OCI-LY3 (cell line): ENCODE measurements at regions not wholly inside any gene's neighbourhood (a gene's known extent, or its start where the extent isn't known, plus 50 kb on each side); places are given as distances from the start of the nearest gene placed in this dataset.

Experiments
- H2AFZ ChIP-seq: fragments of 200-600, 300-600 bp; shearing (Covaris generic); 2 replicates; pipeline ENCODE4 v1.6.0; 2014; ENCODE audit warnings: antibody characterized with exemption, low read depth, low read length
- H3K27ac ChIP-seq: fragments of 200-600, 300-600 bp; sonication (generic); 2 replicates; pipeline ENCODE4 v1.5.1; 2014; ENCODE audit warnings: mild to moderate bottlenecking, low read length, moderate library complexity, mixed read lengths
- H3K27me3 ChIP-seq: fragments of 200-600, 300-600 bp; sonication (generic); 2 replicates; pipeline ENCODE4 v1.6.1; 2014; ENCODE audit warnings: low read depth, low read length, mixed read lengths
- H3K36me3 ChIP-seq: fragments of 200-600, 300-600 bp; sonication (generic); replicated peaks from 2 replicates; pipeline ENCODE3; 2014; ENCODE audit warnings: low read depth, low read length, mixed read lengths
- H3K4me1 ChIP-seq: fragments of 300-600, 200-600 bp; sonication (generic); 2 replicates; pipeline ENCODE4 v1.6.1; 2014; ENCODE audit warnings: low read length, mixed read lengths
- H3K4me2 ChIP-seq: fragments of 200-600, 300-600 bp; sonication (generic); 2 replicates; pipeline ENCODE4 v1.6.1; 2014; ENCODE audit warnings: low read length, mixed read lengths
- H3K4me3 ChIP-seq: fragments of 300-600, 200-600 bp; sonication (generic); 2 replicates; pipeline ENCODE4 v1.5.1; 2014; ENCODE audit warnings: antibody characterized with exemption, mild to moderate bottlenecking, low read length, moderate library complexity
- H3K79me2 ChIP-seq: fragments of 300-600, 200-600 bp; shearing (Covaris generic); 2 replicates; pipeline ENCODE4 v1.6.1; 2014; ENCODE audit warnings: mild to moderate bottlenecking, low read length, mixed read lengths
- H3K9ac ChIP-seq: fragments of 300-600, 200-600 bp; shearing (Covaris generic); 2 replicates; pipeline ENCODE4 v1.6.0; 2014; ENCODE audit warnings: mild to moderate bottlenecking, low read length, moderate library complexity
- H3K9me3 ChIP-seq: fragments of 200-600, 300-600 bp; shearing (Covaris generic); 2 replicates; pipeline ENCODE4 v1.6.1; 2014; ENCODE audit warnings: low read length, mixed read lengths; ENCODE audit not compliant: insufficient read depth
- H4K20me1 ChIP-seq: fragments of 200-600, 300-600 bp; sonication (generic); 2 replicates; pipeline ENCODE4 v1.6.1; 2016; ENCODE audit warnings: low read length, mixed read lengths; ENCODE audit not compliant: insufficient read depth
- CTCF ChIP-seq: fragments of 200-600, 300-600 bp; sonication (generic); IDR thresholded peaks from 2 replicates; pipeline ENCODE4 v1.5.1; 2014; ENCODE audit warnings: antibody characterized with exemption, low read length, low read depth
- EZH2phosphoT487 ChIP-seq: fragments of 200-600 bp; shearing (Covaris generic); IDR thresholded peaks from 2 replicates; pipeline ENCODE4 v1.6.1; 2018; ENCODE audit warnings: antibody characterized with exemption, mixed run types, low read depth

- Histone ChIP-seq H3K79me2 (no peaks in the 10 kb centered on the region), H3K4me3 (no peak overlapping the region), H3K27ac (no peak overlapping the region), H3K27me3 (no peaks in the 10 kb centered on the region), H3K4me2 (no peak overlapping the region), H2AFZ (no peak overlapping the region), H4K20me1 (no peaks in the 10 kb centered on the region), H3K9ac (no peak overlapping the region), H3K4me1 (no peaks in the 10 kb centered on the region), H3K36me3 (no peaks in the 10 kb centered on the region), H3K9me3 (no peaks in the 10 kb centered on the region)
- no peak for TF ChIP-seq EZH2phosphoT487
- no peak for TF ChIP-seq CTCF
Measured at GRCh38 chr3:64397573-64397972, 172.3 kb upstream of the PRICKLE2 start.

- no peak overlapping the region for H2AFZ ChIP-seq
- no peaks in the 10 kb centered on the region for H3K79me2 ChIP-seq
- 0 out of 2 replicates have a peak, but pooled peaks cover 4% of the 10 kb centered on the region for H3K27me3 ChIP-seq
- H3K4me2 ChIP-seq, result no peak overlapping the region
- no peak overlapping the region for H3K9ac ChIP-seq
- H3K36me3 ChIP-seq, result no peaks in the 10 kb centered on the region
- no peak for TF ChIP-seq EZH2phosphoT487
- no peak for TF ChIP-seq CTCF
- H3K9me3 ChIP-seq, result no peaks in the 10 kb centered on the region
- no peaks in the 10 kb centered on the region for H3K4me1 ChIP-seq
- no peak overlapping the region for H3K4me3 ChIP-seq
- H4K20me1 ChIP-seq, result no peaks in the 10 kb centered on the region
- no peak overlapping the region for H3K27ac ChIP-seq
Measured at GRCh38 chr3:64395490-64395889, 170.2 kb upstream of the PRICKLE2 start.

GRCh38 chr3:64393193-64393592 is 167.9 kb upstream of the PRICKLE2 start:
- H2AFZ ChIP-seq, result no peak overlapping the region
- H3K4me1 ChIP-seq, result no peaks in the 10 kb centered on the region
- H4K20me1 ChIP-seq, result no peaks in the 10 kb centered on the region
- H3K27me3 ChIP-seq, result 0 out of 2 replicates have a peak, but pooled peaks cover 6% of the 10 kb centered on the region
- no peak overlapping the region for H3K27ac ChIP-seq
- no peak for TF ChIP-seq EZH2phosphoT487
- TF ChIP-seq CTCF, result no peak
- no peaks in the 10 kb centered on the region for H3K36me3 ChIP-seq
- no peak overlapping the region for H3K4me2 ChIP-seq
- no peaks in the 10 kb centered on the region for H3K9me3 ChIP-seq
- H3K4me3 ChIP-seq, result no peak overlapping the region
- H3K79me2 ChIP-seq, result no peaks in the 10 kb centered on the region
- no peak overlapping the region for H3K9ac ChIP-seq

GRCh38 chr3:64392001-64392400 is 166.7 kb upstream of the PRICKLE2 start:
- H4K20me1 ChIP-seq, result no peaks in the 10 kb centered on the region
- H3K9me3 ChIP-seq, result no peaks in the 10 kb centered on the region
- no peaks in the 10 kb centered on the region for H3K79me2 ChIP-seq
- peaks cover 11% of the 10 kb centered on the region for H3K27me3 ChIP-seq
- no peaks in the 10 kb centered on the region for H3K36me3 ChIP-seq
- H3K4me2 ChIP-seq, result no peak overlapping the region
- H3K27ac ChIP-seq, result no peak overlapping the region
- no peak overlapping the region for H3K9ac ChIP-seq
- TF ChIP-seq EZH2phosphoT487, result no peak
- TF ChIP-seq CTCF, result no peak
- no peaks in the 10 kb centered on the region for H3K4me1 ChIP-seq
- no peak overlapping the region for H3K4me3 ChIP-seq
- H2AFZ ChIP-seq, result no peak overlapping the region
